ENCODE measurements at regions not wholly inside any gene's neighbourhood (a gene's known extent, or its start where the extent isn't known, plus 50 kb on each side); places are given as distances from the start of the nearest gene placed in this dataset.

DNA sequence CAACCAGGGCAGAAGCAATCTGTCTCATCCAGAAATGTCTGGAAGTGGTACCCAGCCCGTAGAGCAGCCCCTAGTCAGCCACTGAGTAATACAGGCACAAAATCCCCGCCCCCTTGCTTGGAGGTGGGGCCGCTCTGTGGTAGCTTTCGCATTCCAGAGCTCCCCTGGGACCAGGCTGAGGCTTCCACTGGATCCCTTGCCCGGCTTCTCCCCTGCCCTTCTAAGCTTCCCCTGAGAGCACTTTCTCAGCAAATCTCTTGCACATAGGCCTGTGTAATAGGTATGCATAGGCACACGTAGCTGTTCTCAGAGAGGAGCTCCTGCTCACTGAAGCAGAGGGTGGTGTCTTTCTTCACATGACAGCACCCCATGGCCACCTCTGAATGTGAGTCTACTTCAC, 144.2 kb downstream of the BMS1 start:
- no peak overlapping the region for H3K27ac ChIP-seq (ENCODE audit: control insufficient read depth, insufficient read depth, low read length)
- H3K9ac ChIP-seq (ENCODE audit: control insufficient read depth, extremely low read depth, insufficient read depth, low read length): no peak overlapping the region
- no peak for TF ChIP-seq EZH2 (IDR thresholded peaks at IDR 0.05; ENCODE audit: low read length)
- TF ChIP-seq, protein P1, sequence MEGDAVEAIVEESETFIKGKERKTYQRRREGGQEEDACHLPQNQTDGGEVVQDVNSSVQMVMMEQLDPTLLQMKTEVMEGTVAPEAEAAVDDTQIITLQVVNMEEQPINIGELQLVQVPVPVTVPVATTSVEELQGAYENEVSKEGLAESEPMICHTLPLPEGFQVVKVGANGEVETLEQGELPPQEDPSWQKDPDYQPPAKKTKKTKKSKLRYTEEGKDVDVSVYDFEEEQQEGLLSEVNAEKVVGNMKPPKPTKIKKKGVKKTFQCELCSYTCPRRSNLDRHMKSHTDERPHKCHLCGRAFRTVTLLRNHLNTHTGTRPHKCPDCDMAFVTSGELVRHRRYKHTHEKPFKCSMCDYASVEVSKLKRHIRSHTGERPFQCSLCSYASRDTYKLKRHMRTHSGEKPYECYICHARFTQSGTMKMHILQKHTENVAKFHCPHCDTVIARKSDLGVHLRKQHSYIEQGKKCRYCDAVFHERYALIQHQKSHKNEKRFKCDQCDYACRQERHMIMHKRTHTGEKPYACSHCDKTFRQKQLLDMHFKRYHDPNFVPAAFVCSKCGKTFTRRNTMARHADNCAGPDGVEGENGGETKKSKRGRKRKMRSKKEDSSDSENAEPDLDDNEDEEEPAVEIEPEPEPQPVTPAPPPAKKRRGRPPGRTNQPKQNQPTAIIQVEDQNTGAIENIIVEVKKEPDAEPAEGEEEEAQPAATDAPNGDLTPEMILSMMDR (optimal IDR thresholded peaks at IDR 0.05 in 1 of 3, IDR thresholded peaks at IDR 0.05 in 1 of 3, conservative IDR thresholded peaks at IDR 0.05 in 1 of 3; ENCODE audit: extremely low read depth in 1 of 3, insufficient read depth in 2 of 3, low read length in 3 of 3): no peak
- dilution Hi-C loops (cut with MboI; ENCODE audit: extremely low pct_ligation_motif_present, low sequenced_read_pairs): no loop called here
- no peaks in the 10 kb centered on the region for H3K79me2 ChIP-seq (ENCODE audit: control insufficient read depth, insufficient read depth, low read length)
- no peak overlapping the region for H2AFZ ChIP-seq (ENCODE audit: control insufficient read depth, low read length)
- no peaks in the 10 kb centered on the region for H3K9me1 ChIP-seq (ENCODE audit: control insufficient read depth, extremely low read depth, insufficient read depth, low read length)
- peaks cover 5% of the 10 kb centered on the region for H3K27me3 ChIP-seq (ENCODE audit: control insufficient read depth, extremely low read depth, insufficient read depth, low read length)
- H3K36me3 ChIP-seq (ENCODE audit: control insufficient read depth in 2 of 2, extremely low read depth in 1 of 2, insufficient read depth in 2 of 2, low read length in 2 of 2): no peaks in the 10 kb centered on the region
- no peaks in the 10 kb centered on the region for H3K4me1 ChIP-seq (ENCODE audit: control insufficient read depth, extremely low read depth, insufficient read depth, low read length)
- no peak overlapping the region for H3K4me2 ChIP-seq (ENCODE audit: control insufficient read depth, extremely low read depth, insufficient read depth, low read depth, low read length)
- H3K9me3 ChIP-seq (ENCODE audit: control insufficient read depth, low read depth, low read length): no peaks in the 10 kb centered on the region
- no peak overlapping the region for H3K4me3 ChIP-seq (ENCODE audit: control insufficient read depth in 2 of 3, extremely low read depth in 1 of 3, insufficient read depth in 2 of 3, low read depth in 1 of 3, low read length in 3 of 3)
- FAIRE-seq (no peak), DNase-seq (ENCODE audit: low read depth, low spot score) (no peak)
- no peaks in the 10 kb centered on the region for H4K20me1 ChIP-seq (ENCODE audit: control insufficient read depth, extremely low read depth, insufficient read depth, low read length)

DNA sequence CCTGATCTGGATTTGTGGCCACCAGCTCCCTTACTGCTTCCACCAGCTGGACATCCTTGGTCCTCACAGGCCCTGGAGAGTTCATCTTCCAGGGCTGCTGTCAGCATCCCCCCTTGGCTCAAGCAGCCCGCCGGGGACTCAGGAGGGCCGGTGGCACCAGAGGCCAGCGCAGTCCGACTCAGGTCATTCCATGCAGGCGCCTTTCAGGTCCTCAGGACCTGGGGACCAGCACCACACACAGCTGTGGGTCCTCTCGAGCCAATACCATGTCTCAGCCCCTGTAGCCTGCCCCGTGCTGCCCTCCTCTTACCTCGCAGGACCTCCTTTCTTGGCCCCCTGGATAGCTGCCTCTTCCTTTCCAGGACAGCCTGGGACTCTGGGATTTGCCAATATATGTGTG, 145.5 kb downstream of the BMS1 start:
- Histone ChIP-seq H2AFZ (ENCODE audit: control insufficient read depth, low read length) (no peak overlapping the region), H3K79me2 (ENCODE audit: control insufficient read depth, insufficient read depth, low read length) (no peaks in the 10 kb centered on the region), H3K4me1 (ENCODE audit: control insufficient read depth, extremely low read depth, insufficient read depth, low read length) (no peaks in the 10 kb centered on the region), H3K27ac (ENCODE audit: control insufficient read depth, insufficient read depth, low read length) (no peak overlapping the region), H3K27me3 (ENCODE audit: control insufficient read depth, extremely low read depth, insufficient read depth, low read length) (peaks cover 16% of the 10 kb centered on the region), H3K9me3 (ENCODE audit: control insufficient read depth, low read depth, low read length) (no peaks in the 10 kb centered on the region), H3K4me2 (ENCODE audit: control insufficient read depth, extremely low read depth, insufficient read depth, low read depth, low read length) (no peak overlapping the region), H4K20me1 (ENCODE audit: control insufficient read depth, extremely low read depth, insufficient read depth, low read length) (no peaks in the 10 kb centered on the region), H3K9me1 (ENCODE audit: control insufficient read depth, extremely low read depth, insufficient read depth, low read length) (no peaks in the 10 kb centered on the region), H3K4me3 (ENCODE audit: control insufficient read depth in 2 of 3, extremely low read depth in 1 of 3, insufficient read depth in 2 of 3, low read depth in 1 of 3, low read length in 3 of 3) (no peak overlapping the region), H3K36me3 (ENCODE audit: control insufficient read depth in 2 of 2, extremely low read depth in 1 of 2, insufficient read depth in 2 of 2, low read length in 2 of 2) (no peaks in the 10 kb centered on the region), H3K9ac (ENCODE audit: control insufficient read depth, extremely low read depth, insufficient read depth, low read length) (no peak overlapping the region)
- TF ChIP-seq, protein P1 (optimal IDR thresholded peaks at IDR 0.05 in 1 of 3, IDR thresholded peaks at IDR 0.05 in 1 of 3, conservative IDR thresholded peaks at IDR 0.05 in 1 of 3; ENCODE audit: extremely low read depth in 1 of 3, insufficient read depth in 2 of 3, low read length in 3 of 3): no peak
- TF ChIP-seq EZH2 (IDR thresholded peaks at IDR 0.05; ENCODE audit: low read length): no peak
- FAIRE-seq (no peak), DNase-seq (ENCODE audit: low read depth, low spot score) (no peak)
- dilution Hi-C loops (cut with MboI; ENCODE audit: extremely low pct_ligation_motif_present, low sequenced_read_pairs): no loop called here
